HCT116 (cell line): ENCODE measurements at regions not wholly inside any gene's neighbourhood (a gene's known extent, or its start where the extent isn't known, plus 50 kb on each side); places are given as distances from the start of the nearest gene placed in this dataset.

Source experiments
- ATAC-seq: fragments of 200-7000 bp; cut with Tn5 transposase; 2 replicates; pipeline ENCODE4 v1.9.1; 2020; ENCODE audit warnings: mild to moderate bottlenecking, moderate library complexity
- BruUV-seq: library from RNA; stranded (reverse); fragments of 400-500 nt; replicated peaks from 2 replicates; lab custom pipeline; 2021; lab: Mats Ljungman, UMichigan
- CTCF ChIA-PET: fragments of 300-600 bp; sonication (Branson Sonifier 250); formaldehyde crosslinking; loops from one replicate; lab custom pipeline; 2021; ENCODE audit warnings: antibody characterized with exemption; lab: Charles Lee
- POLR2A ChIA-PET: fragments of 300-600, 350-600 bp; sonication (Branson Sonifier 250); formaldehyde crosslinking; loops from one replicate; lab custom pipeline; 2021; ENCODE audit warnings: antibody characterized with exemption; lab: Charles Lee
- RAD21 ChIA-PET, 2 experiments: fragments of 300-600 bp; sonication (Branson Sonifier 250); formaldehyde crosslinking; loops; one replicate each; lab custom pipeline; 2023; ENCODE audit warnings: low total read pairs in 2 of 2; ENCODE audit not compliant: uncharacterized antibody in 2 of 2, unreplicated experiment in 2 of 2, low non-redundant PET in 1 of 2; lab: Charles Lee
- DNase-seq: peaks from one replicate; pipeline ENCODE4 v3.0.0-alpha.2; 2010; ENCODE audit warnings: low read depth, low spot score
- H2AFZ ChIP-seq: fragments of 200-600 bp; shearing (Covaris generic), sonication (generic); 2 replicates; pipeline ENCODE4 v1.6.1; 2017; ENCODE audit warnings: low read depth, mixed run types, mixed read lengths, antibody characterized with exemption, low read length; ENCODE audit not compliant: poor library complexity, severe bottlenecking
- H3K27ac ChIP-seq: 2 replicates; pipeline ENCODE4 v1.5.1; 2012; ENCODE audit warnings: low read depth, low read length
- H3K27me3 ChIP-seq: fragments of 200-600 bp; sonication (generic); 2 replicates; pipeline ENCODE4 v1.6.1; 2016; ENCODE audit warnings: mixed run types, low read length, mixed read lengths; ENCODE audit not compliant: insufficient read depth
- H3K36me3 ChIP-seq, 2 experiments: fragments of 200-500 bp in 1 of 2; fragments of 200-600 bp in 1 of 2; sonication (Bioruptor generic) in 1 of 2; sonication (generic) in 1 of 2; 2 replicates each; pipeline versions ENCODE4 v1.5.1 to v1.6.1; 2014 to 2016; ENCODE audit warnings: low read length in 2 of 2, inconsistent platforms in 1 of 2, mixed read lengths in 1 of 2, mixed run types in 1 of 2; ENCODE audit not compliant: insufficient read depth in 2 of 2, control insufficient read depth in 1 of 2
- H3K4me1 ChIP-seq, 2 experiments: fragments of 200-600 bp in 1 of 2; sonication (generic) in 1 of 2; 2 replicates each; pipeline versions ENCODE4 v1.5.1 to v1.6.1; 2012 to 2017; ENCODE audit warnings: low read length in 2 of 2, inconsistent platforms in 1 of 2, mild to moderate bottlenecking in 1 of 2, mixed read lengths in 1 of 2, mixed run types in 1 of 2, moderate library complexity in 1 of 2; ENCODE audit not compliant: insufficient read depth in 2 of 2, control insufficient read depth in 1 of 2
- H3K4me2 ChIP-seq: fragments of 200-600 bp; sonication (generic); 2 replicates; pipeline ENCODE4 v1.6.1; 2017; ENCODE audit warnings: mixed run types, low read length, mixed read lengths
- H3K4me3 ChIP-seq, 2 experiments: fragments of 200-600 bp in 1 of 2; sonication (generic) in 1 of 2; replicated peaks in 1 of 2; 2 replicates each; pipeline ENCODE4 v1.5.1; 2011 to 2016; ENCODE audit warnings: low read length in 2 of 2, control low read depth in 1 of 2, low read depth in 1 of 2, mild to moderate bottlenecking in 1 of 2, mixed read lengths in 1 of 2, mixed run types in 1 of 2
- H3K79me2 ChIP-seq: fragments of 200-600 bp; sonication (generic); 2 replicates; pipeline ENCODE4 v1.6.1; 2017; ENCODE audit warnings: mild to moderate bottlenecking, mixed run types, low read length, moderate library complexity, mixed read lengths; ENCODE audit not compliant: insufficient read depth
- H3K9ac ChIP-seq: fragments of 200-600 bp; sonication (generic); 2 replicates; pipeline ENCODE4 v1.6.1; 2016; ENCODE audit warnings: low read length, mixed read lengths
- H3K9me2 ChIP-seq: fragments of 200-600 bp; sonication (generic), shearing (Covaris generic); 2 replicates; pipeline ENCODE4 v1.6.1; 2017; ENCODE audit warnings: mixed run types, mild to moderate bottlenecking, moderate library complexity; ENCODE audit not compliant: insufficient read depth
- H3K9me3 ChIP-seq, 2 experiments: fragments of 200-500 bp in 1 of 2; fragments of 200-600 bp in 1 of 2; sonication (Bioruptor generic) in 1 of 2; sonication (generic) in 1 of 2; 2 replicates each; pipeline ENCODE4 v1.6.1; 2014 to 2017; ENCODE audit warnings: low read length in 2 of 2, mixed read lengths in 2 of 2, inconsistent platforms in 1 of 2, low read depth in 1 of 2, mild to moderate bottlenecking in 1 of 2, mixed run types in 1 of 2, moderate library complexity in 1 of 2; ENCODE audit not compliant: control insufficient read depth in 1 of 2, insufficient read depth in 1 of 2
- H4K20me1 ChIP-seq: fragments of 200-600 bp; sonication (generic), shearing (Covaris generic); 2 replicates; pipeline ENCODE4 v1.6.1; 2017; ENCODE audit warnings: mixed run types, mild to moderate bottlenecking, moderate library complexity; ENCODE audit not compliant: insufficient read depth
- EGR1 ChIP-seq: IDR thresholded peaks from 2 replicates; pipeline ENCODE4 v1.6.1; 2012; ENCODE audit warnings: low read depth
- FOSL1 ChIP-seq: IDR thresholded peaks from 2 replicates; pipeline ENCODE4 v1.6.1; 2012; ENCODE audit warnings: low read depth
- SIN3A ChIP-seq: IDR thresholded peaks from 2 replicates; pipeline ENCODE4 v1.6.1; 2012; ENCODE audit warnings: low read depth
- SP1 ChIP-seq: IDR thresholded peaks from 2 replicates; pipeline ENCODE4 v1.6.1; 2012; ENCODE audit warnings: low read depth
- TCF7L2 ChIP-seq: IDR thresholded peaks from 2 replicates; pipeline ENCODE4 v1.7.0; 2011; ENCODE audit warnings: borderline replicate concordance, inconsistent platforms; ENCODE audit not compliant: insufficient read depth, insufficient read length; ENCODE audit errors: extremely low read depth
- intact Hi-C: fragments of 100-400 bp; cut with micrococcal nuclease; formaldehyde crosslinking; loops from 2 replicates; pipeline ENCODE4 v1.10.0; 2022
- TF ChIP-seq, protein P1 (sequence below): IDR thresholded peaks from 2 replicates; pipeline ENCODE4 v1.6.1; 2012; ENCODE audit warnings: low read depth

DNA sequence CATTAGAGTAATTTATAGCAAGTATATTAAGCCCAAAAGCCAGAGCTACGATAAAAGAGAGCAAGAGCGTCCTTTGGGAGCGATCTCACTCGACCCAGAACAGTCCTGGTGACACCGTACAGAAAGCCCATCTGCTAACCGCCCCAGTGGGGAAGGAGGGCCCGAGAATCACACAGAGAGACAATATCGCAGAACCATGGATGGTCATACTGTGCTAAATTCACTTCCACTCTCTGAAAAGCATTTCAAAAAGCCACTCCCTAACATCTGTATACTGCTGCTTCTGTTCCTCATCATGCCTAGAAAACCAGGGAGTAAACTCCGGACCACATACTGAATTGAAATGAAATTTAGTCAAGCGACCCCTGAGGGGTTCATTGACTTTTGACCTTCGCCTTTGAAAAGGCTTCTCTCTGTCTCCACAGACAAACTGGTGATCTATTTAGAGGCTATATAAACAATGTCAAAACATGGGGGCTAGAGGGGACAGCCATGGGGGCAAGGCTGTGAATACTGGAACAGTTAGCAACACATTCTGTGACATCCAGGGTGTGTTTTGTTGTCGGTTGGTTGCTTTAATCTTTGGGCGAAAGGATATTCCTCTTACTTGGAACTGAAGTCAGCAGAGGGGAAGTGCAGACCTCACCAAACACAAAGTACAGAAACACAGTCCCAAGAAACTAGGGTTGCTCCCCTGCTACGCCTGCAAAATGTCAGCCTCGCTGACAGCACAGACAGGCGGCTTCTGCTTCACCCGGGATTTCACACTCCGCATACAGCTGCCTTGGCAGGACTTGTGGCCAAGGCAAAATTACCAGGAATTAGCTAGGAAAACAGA, 129.0 kb upstream of the RASGEF1B start:
- TF ChIP-seq SIN3A = no peak
- TF ChIP-seq EGR1 = no peak
- no peak for TF ChIP-seq TCF7L2
- TF ChIP-seq FOSL1 = no peak
- TF ChIP-seq SP1 = no peak
- TF ChIP-seq, protein P1, sequence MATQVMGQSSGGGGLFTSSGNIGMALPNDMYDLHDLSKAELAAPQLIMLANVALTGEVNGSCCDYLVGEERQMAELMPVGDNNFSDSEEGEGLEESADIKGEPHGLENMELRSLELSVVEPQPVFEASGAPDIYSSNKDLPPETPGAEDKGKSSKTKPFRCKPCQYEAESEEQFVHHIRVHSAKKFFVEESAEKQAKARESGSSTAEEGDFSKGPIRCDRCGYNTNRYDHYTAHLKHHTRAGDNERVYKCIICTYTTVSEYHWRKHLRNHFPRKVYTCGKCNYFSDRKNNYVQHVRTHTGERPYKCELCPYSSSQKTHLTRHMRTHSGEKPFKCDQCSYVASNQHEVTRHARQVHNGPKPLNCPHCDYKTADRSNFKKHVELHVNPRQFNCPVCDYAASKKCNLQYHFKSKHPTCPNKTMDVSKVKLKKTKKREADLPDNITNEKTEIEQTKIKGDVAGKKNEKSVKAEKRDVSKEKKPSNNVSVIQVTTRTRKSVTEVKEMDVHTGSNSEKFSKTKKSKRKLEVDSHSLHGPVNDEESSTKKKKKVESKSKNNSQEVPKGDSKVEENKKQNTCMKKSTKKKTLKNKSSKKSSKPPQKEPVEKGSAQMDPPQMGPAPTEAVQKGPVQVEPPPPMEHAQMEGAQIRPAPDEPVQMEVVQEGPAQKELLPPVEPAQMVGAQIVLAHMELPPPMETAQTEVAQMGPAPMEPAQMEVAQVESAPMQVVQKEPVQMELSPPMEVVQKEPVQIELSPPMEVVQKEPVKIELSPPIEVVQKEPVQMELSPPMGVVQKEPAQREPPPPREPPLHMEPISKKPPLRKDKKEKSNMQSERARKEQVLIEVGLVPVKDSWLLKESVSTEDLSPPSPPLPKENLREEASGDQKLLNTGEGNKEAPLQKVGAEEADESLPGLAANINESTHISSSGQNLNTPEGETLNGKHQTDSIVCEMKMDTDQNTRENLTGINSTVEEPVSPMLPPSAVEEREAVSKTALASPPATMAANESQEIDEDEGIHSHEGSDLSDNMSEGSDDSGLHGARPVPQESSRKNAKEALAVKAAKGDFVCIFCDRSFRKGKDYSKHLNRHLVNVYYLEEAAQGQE = no peak
- TF ChIP-seq, all 23 proteins: peak for 0
- Histone ChIP-seq H3K9me2 (no peaks in the 10 kb centered on the region), H3K9me3 (no peaks in the 10 kb centered on the region), H3K9ac (no peak overlapping the region), H4K20me1 (no peaks in the 10 kb centered on the region), H3K4me3 (no peak overlapping the region), H3K79me2 (no peaks in the 10 kb centered on the region), H3K27me3 (0 out of 2 replicates have a peak, but pooled peaks cover 8% of the 10 kb centered on the region), H3K27ac (no peak overlapping the region), H3K4me2 (no peak overlapping the region), H2AFZ (no peak overlapping the region), H3K36me3 (no peaks in the 10 kb centered on the region), H3K4me1 (no peaks in the 10 kb centered on the region)
- intact Hi-C loops = no loop called here
- DNase-seq (no peak), ATAC-seq (no peak)
- POLR2A ChIA-PET = no interaction called here
- CTCF ChIA-PET = no interaction called here
- BruUV-seq = no TSS peak
- RAD21 ChIA-PET = no interaction called here
